Superior temporal gyrus (tissue), 1 donor: ENCODE measurements at regions not wholly inside any gene's neighbourhood (a gene's known extent, or its start where the extent isn't known, plus 50 kb on each side); places are given as distances from the start of the nearest gene placed in this dataset.
A peak's percentile ranks its signal among the peaks of the same experiment; 100 is the strongest.

ENCODE experiments used
- DNase-seq: peaks from one replicate; pipeline ENCODE4 v3.0.0-alpha.2; 2016; ENCODE audit errors: extremely low spot score

DNA sequence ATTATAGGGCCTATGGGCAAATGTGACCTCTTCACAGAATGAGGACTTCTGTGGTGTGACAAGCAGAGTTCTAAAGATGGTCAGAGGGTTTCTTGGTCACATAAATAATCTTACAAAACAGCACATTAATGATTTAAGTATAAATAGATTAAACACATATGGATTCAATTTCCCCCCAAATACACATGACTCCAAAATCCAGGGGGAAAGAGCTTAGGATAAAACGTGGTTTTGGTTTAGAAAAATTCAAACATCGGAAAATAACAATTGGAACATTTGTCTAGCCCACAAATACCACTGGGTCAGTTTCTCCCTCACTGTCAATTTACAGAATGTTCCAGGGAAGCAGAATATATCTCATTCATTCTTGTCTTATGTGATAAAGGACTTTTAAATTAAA is 283.1 kb downstream of the COG6 start:
- DNase-seq, result no peak

DNA sequence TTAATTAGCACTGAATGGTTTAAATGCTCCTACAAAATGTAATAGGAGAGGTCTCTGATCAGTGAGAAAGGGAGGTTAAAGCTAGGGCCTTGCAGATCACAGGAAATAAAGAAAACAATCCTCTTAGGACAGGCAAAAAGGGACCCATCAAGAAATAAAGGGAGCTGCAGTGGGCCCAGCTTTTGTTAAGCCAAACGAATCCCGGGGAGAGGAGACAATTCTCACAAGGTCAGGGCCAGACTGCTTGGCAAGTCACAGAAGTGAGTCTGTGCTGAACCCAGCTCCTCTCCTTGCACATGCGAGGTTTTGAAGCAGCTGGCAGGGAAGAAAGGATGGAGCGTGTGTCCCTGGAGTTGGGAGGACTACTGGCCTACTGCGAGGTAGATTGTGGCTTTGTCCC is 285.8 kb downstream of the COG6 start:
- DNase-seq, result no peak

DNA sequence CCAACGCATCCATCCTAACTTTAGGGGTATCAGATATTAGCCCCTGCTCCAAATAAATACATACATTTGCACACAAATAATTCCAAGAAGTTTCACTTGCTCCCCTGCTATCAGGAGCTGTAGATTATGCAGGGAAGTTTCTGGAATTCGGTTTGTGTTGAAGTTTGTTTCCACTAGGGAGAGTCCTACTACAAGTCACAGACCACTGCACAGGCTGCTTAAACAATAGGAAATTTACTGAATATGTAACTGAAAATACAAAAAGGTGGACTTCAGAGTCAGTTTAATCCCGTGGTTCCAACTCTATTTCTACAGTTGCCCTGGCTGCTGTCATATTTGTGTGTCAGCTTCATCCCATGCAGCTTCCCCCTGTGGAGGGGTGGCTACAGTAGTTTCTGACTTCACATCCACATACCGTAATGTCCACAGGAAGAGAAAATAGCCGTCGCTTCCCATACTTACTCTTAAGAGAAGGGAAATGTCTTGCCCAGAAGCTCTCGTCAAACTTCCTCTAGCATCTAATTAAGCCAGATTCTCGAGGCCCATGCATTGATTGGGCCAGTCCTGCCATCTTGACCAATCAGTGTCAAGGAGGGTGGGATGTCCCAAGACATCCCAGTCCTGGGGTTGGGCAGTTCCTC is 286.6 kb downstream of the COG6 start:
- DNase-seq, result no peak

DNA sequence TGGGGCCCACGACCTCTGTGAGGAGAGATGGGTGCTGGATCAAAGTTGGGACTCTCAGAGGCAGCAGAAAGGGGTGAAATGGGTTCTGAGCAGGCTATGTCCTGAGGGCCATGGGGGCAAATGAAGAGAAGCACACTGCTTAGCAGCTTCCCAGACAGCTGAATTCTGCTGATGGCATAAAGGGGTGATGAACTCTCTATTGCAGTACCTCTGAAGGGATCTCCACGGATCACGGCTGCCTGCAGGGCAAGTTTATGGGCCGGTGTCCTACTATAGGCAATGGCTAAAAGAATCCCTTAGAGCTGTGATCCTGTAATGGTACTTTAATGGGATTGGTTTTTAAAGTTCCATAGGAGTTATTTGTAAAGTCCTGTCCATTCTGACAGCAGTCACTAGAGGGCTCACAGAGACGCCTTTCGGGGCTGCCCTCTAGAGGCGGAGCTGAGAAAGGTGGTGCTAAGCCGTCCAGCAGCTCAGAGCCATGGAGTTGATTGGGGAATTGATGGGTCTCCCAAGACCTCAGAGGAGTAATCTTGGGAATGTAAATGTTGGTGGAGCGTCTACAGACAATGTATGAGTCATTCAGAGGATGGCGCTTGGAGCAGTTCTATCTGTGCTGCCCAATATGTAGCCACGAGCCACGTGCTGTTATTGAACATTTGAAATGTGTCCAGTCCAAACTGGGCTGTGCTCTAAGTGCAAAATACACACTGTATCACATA is 287.3 kb downstream of the COG6 start:
- DNase-seq, result peak; percentile 69

DNA sequence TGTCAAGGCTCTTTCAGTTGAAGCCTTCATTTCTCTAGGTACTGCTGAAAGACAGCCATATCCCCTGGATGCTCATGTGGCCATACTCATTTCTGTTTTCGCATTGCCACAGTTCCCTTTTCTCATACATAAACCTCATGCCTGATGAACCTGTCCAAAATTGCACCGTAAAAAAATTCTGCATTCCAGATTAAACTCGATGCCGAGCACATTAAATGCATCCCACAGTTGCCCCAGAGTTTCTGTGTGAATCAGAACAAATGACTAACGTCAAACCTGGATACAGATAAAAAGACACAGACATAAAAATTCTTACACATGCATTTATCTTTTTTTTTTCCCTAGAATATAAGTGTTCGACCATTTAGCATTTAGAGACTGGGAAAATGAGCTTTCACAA is 288.2 kb downstream of the COG6 start:
- DNase-seq, result no peak

DNA sequence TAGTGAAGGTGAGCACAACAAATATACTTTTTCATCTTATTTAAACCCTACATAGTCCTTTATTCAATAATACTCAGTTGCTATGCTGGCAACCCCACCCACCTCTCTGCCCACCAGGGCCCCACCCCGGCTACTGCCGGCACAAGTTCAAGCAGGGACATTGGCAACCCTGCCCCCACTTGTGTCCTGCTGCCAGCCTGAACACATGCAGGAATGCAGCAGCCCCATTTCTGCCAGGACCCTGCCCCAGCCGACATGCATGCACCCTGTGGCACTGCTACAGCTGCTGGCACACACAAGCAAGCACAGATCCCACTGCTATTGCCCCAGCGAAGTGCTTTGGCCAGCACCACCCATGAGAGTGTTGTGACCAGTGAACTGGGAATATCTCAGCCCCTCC is 289.8 kb downstream of the COG6 start:
- no peak for DNase-seq

DNA sequence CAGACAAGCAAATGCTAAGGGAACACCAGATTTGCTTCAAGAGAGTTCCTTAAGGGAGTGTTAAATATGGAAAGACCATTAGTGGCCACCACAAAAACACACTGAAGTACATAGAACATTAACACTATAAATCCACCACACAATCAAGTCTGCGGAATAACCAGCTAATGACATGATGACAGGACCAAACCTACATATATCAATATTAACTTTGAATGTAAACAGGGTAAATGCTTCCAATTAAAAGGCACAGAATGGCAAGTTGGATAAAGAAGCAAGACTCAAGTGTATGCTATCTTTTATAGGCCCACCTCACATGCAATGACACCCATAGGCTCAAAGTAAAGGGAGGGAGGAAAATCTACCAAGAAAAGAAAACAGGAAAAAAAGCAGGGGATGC is 291.3 kb downstream of the COG6 start:
- no peak for DNase-seq

DNA sequence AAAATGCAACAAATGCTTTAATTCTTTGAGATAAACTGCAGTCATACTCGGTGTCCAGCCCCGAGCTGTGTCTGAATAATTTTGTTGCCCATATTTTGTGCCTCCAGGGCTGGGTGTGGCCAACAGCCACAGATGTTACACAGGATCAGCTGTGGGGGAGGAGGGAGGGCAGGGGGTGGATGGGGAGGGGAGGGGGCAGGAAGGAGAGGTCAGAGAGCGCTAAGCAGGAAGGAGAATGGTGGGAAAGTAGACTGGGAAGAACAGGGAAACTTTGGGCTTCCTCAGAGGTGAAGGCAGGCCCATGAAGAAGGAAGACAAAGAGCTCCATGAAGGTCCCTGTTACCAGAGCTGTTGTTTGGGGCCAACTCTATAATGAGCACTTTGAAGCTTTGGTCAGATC is 295.8 kb downstream of the COG6 start:
- no peak for DNase-seq

DNA sequence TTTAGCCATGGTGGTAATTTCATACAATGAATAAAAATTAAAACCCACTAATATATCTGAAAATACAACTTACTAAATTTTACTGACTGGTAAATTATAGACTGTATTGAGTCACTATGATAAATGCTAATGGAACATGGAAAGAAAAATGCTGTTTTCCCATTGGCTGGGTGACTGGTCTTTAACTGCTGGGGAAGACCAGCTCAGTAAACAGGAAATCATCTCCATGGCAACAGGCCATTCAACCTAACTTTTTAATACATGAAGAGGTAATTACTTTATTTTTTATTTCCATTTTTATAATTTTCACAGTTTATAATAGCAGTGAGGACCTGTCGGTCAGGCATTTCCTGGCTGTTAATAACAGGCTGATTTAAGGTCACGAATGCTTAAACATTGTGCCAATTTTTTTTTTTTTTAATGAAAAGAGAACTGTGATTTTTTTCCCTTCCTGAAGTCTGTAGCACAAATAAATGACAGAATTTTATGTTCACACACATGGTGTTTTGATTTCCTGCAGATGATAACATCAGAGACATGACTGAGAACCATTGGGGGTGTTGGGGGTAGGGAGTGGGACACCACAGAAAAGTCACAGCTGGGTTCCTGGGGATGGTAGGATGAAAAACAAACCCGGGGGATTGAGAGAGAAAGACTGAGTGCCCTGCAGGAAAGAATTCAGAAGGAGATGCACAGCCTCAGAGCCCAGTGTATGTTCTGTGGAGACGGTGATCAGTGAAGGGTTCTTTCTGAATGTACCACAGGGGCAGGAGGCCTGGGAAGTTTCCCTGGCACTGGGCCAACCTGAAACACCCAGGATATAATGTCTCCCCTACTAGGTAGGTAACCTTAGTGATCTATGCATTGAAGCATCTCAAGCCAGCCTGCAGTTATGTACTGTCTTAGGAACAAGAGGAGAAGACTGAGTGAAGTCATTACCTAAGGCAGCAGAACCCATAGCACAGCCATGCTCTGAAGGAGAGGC is 297.1 kb downstream of the COG6 start:
- no peak for DNase-seq

DNA sequence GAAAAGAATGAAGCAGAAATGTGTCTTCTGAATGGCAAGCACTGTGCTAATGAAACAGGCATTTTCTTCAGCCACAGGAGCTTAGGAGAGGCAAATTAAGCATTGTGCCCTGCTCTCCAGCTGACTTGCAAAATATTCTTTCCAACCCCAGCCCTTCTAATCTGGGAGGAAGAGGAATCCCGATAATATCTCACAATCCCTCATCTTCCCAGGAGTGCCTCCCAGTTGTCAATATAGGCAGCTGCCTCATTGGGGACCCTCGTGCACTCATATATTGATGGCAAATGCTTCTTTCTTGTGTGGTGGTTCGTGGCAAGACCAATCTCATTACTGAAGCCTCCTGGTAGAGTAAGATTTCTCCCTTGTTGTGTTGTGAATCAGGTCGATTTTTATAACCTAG is 299.0 kb downstream of the COG6 start:
- DNase-seq, result no peak

DNA sequence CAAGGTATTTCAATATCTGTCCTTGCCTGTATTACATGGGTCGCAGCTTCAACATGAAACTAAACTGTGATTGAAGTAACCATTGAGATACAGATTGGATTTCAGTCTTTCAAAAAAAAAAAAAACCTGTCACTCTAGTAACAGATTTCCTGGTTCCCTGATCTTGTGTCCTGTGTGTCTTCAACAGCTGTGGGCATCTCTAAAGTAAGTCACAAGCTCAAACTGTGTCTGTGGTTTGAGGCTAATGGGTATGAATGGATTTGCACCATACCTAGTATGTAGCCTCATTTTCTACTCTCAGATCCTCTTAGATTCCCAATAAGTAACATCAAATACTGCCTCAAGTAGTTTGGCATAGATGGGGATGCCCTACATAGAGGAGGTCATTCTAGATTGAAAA is 300.1 kb downstream of the COG6 start:
- DNase-seq, result no peak

DNA sequence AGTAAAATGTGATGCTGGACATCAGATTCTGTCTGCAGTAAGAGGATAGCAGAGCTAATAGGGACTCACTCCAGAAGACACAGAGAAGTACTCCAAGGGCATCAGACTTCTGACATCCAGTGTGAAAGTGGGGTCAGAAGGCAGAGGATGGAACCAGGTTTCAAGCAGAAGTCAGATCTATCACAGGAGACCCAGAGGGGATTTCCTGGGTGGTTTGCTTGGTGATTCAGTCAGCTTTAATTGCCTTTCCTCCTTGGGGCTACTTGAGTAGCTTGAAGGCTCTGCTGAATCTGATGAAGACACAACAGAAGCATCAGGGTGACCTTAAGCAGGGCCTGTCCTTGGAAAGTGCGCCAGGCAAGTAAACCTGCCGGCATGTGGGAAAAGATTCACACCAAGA is 300.6 kb downstream of the COG6 start:
- no peak for DNase-seq

DNA sequence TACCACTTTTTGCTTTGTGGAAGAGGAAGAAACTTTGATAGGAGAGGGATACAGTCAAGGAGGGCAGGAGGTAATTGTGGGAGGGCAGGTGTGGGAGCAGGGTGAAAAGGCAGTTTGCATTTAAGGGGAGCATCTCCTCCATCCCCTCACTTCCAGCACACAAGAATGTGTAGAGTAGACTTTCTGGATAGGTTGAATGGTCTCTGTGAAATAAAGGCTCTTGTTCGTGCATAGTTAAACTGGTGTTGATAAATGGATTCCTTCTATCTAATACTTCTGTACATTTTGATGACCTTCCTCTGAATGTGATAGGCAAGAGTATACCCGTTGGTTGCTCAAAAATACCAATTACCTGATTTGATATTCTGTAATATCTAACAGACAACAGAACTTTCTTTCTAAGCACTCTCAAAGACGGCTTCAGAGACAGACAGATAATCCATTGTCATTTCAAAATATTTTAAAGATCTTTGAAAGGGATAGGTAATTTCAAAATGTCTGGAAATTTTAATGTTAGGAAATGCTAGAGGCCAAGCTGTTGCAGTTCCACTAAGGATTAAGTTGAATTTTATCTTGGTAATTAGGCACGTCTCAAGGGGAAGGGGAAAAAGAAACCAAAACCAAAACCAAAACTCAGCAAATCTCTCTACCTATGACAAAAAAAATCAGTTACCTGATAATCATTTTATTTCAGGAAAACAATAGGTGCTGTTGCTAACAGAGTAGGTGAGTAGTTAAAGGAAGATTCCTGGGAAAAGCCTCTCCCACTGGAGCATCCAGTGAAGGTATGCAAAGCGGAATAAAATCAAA is 302.6 kb downstream of the COG6 start:
- DNase-seq, result no peak

DNA sequence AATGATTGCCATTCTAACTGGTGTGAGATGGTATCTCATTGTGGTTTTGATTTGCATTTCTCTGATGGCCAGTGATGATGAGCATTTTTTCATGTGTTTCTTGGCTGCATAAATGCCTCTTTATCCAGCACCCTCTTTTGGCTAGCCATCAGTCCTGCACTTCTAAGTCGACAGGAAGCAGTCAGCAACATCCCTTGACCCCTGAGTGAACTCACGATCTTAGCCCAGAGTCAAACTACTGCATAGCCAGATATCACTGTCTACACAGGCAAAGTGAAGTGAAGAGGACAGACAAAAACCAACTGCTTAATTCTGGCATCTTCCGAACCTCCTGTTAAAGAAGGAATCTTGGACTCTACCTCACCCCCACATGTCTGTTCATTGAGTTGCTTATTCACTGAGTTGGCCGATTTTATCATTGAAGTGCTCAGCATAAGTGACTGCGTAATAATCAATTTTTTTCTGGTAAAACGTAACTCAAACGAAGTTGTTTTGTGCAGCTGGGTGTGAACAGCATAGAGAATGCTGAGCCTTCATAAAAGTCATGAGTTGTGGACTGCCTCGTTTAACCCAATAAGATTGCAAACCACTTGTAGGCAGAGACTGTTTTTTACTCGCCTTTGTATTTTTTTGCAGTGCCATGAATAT is 304.2 kb downstream of the COG6 start:
- no peak for DNase-seq

DNA sequence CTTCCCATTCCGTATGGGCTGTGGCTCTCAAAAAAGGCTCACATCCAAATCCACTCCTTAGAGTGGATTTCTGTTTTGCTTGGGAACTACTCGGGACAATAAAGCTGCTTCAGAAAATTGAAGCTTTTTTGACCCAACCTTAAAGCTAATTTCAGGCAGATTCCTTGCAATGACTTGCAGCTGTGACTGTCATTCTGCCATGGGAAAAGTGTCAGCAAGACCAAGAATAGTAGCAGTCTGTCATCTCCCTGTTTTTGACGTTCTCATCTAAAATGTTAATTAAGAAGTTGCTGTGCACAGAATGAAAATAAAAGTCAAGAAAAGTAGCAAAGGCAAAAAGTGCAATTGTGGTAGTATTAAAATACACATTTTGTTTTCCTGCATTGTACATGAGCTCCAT is 304.7 kb downstream of the COG6 start:
- DNase-seq, result no peak

DNA sequence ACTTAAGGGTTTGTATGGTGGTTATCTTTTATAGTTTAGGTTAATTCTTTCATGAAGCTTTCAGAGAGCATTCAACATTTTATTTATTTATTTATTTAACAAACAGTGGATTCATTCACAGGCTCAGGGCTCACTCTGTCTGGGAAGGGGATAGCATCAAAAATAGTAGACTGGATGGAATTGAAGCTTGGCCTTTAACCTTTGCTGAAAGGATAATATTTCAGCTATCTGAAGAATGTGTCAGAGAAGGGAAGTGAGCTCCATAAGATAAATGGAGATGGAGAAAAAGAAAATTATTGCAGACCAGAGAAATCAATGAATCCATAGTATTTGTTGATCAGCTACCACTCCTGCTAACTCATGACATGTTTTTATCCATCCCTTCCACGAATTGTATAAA is 305.6 kb downstream of the COG6 start:
- no peak for DNase-seq

DNA sequence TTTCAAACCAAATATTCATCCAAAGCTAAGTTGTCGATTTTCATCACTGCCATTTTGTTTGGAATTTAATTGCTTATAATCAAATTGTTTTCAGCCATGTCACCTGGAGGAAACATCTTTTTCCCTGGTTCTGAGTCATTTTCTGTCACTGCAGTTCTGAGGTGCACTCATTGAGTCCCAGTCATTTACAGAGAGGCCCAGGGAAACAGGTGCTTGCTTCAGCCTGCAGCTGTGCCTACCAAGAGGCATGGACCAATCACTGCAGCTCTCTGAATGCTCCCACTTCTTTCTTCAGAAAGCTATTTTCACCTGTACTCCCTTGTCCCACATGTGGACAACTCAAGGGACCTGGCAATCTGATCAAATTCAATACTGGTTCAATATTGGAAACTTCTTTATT is 308.1 kb downstream of the COG6 start:
- DNase-seq, result no peak

DNA sequence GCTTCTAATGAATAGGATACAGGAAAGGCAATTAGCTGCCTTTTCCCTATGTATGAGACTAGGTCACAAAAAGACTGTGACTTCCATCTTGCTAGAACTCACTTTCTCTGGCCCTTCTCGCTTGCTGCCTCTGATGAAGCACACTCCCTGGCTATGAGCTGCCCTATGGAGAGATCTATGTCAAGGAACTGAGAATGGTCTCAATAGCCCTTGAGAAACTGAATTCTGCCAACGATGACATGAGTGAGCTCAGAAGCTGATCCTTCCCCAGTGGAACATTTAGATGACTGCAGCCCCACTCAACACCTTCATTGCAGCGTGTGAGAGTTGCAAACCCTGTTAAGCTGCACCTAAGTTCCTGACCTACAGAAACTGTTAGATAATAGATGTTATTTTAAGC is 309.8 kb downstream of the COG6 start:
- no peak for DNase-seq

DNA sequence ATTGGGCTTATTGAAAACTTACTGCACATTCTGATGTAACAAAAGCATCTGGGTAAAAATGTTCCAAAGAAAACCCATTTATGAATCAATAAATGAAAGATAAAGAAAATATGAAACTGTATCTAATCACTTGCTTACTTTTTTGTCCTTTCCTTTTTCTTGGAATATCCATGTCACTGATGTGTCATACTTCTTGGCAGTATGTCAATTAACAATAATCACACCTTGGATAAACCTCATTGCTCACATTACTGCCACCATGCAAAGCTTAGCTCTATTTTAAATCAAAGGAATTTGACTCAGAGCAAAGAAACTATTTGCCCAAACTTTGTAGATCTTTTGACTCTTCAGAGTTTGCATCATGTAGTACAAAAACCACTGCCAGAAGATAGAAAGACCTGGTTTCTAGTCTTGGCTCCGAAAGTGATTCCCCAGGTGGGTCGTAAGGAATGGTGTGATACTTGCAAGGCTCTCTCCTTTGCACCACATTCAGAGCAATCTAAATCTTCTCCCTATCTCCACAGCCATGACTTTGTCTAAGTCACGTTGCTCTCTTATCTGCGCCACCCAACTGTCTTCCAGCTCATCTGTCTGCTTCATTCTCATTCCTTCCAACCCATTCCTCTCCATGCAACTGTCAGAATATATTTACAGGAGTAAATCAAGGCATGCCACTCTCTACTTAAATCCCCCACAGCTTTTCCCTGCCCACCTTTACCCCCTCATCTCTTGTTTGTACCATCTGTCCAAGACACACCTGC is 311.9 kb downstream of the COG6 start:
- DNase-seq, result no peak

DNA sequence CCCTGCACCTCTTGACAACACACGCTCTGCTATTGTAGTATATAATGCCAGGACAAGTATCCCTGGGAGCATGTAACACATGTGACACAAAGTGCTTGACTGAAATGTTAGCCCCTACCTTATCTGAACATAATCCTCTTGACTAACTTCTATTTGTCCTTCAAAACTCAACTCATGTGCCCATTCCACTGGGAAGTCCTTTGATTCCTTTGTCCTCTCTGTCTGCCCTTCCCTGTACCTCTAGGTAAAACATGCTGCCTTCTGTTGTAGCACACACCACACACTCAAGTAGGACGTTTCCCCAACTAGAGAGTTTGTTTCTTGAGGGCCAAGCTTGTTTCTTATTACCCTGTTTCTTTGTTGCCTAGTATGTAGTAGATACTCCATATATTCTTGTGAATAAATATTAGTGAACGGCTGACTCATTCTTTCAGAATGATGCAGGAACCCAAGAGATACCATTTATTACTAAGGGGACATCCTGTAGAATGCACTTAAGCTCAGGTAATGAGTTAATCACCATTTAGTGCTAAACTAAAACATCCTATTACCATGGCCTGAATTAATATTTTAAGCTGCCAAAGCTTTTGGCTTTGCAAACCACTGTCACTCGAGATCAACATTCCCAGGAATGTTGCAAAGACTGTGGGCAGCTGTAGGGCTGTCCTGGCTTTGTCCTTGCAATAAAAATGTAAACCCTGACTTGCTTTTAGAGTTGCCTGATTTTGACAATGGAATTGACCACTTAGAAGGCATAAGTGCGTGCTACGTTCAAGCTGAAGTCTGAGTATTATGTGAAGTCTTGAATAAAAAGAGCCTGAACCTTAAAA is 313.4 kb downstream of the COG6 start:
- no peak for DNase-seq
